ENCODE measurements at regions not wholly inside any gene's neighbourhood (a gene's known extent, or its start where the extent isn't known, plus 50 kb on each side); places are given as distances from the start of the nearest gene placed in this dataset.

DNA sequence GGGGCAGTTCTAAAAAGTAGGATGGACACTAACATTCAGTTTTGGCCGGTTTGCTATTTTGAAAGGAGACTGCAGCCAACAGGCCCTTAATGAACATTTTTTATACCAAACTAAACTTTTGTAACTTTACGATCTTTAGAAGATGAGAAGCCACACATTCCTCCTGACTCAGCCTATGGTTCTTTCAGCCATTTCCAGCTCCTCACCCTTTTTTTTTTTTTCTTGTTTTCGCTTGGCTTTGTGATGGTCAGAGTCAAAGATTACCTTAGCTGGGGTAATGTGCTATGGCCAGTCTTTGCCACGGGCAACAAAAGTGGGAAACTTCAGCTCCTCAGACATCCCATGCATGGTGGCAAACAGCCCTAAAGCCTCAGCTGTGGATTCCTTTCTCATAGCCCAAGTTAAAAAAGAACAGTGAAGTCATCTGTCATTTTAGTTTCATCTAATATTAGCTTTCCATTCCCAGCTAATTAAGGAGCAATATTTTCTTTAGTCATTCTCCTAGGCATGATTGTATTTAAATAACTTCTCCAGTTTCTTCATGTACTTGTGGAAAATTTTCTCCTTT is 368.7 kb downstream of the MFSD1 start:
- TF ChIP-seq, protein P1, sequence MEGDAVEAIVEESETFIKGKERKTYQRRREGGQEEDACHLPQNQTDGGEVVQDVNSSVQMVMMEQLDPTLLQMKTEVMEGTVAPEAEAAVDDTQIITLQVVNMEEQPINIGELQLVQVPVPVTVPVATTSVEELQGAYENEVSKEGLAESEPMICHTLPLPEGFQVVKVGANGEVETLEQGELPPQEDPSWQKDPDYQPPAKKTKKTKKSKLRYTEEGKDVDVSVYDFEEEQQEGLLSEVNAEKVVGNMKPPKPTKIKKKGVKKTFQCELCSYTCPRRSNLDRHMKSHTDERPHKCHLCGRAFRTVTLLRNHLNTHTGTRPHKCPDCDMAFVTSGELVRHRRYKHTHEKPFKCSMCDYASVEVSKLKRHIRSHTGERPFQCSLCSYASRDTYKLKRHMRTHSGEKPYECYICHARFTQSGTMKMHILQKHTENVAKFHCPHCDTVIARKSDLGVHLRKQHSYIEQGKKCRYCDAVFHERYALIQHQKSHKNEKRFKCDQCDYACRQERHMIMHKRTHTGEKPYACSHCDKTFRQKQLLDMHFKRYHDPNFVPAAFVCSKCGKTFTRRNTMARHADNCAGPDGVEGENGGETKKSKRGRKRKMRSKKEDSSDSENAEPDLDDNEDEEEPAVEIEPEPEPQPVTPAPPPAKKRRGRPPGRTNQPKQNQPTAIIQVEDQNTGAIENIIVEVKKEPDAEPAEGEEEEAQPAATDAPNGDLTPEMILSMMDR (IDR thresholded peaks at IDR 0.05), result no peak
- no peak for TF ChIP-seq POLR2A (IDR thresholded peaks at IDR 0.05)
